WTC11 (cell line): ENCODE measurements at regions not wholly inside any gene's neighbourhood (a gene's known extent, or its start where the extent isn't known, plus 50 kb on each side); places are given as distances from the start of the nearest gene placed in this dataset.

Source experiments
- ATAC-seq: fragments of 200-7000 bp; cut with Tn5 transposase; 2 replicates; pipeline ENCODE4 v1.10.0; 2021; ENCODE audit warnings: mild to moderate bottlenecking, moderate library complexity
- CTCF ChIA-PET: fragments of 300-600 bp; sonication (Branson Sonifier 250); formaldehyde crosslinking; loops from one replicate; lab custom pipeline; 2021; ENCODE audit warnings: antibody characterized with exemption; lab: Charles Lee
- POLR2A ChIA-PET: fragments of 350-600 bp; sonication (Branson Sonifier 250); formaldehyde crosslinking; loops from one replicate; lab custom pipeline; 2021; ENCODE audit warnings: antibody characterized with exemption; lab: Charles Lee
- DNase-seq: peaks from one replicate; pipeline ENCODE4 v3.0.0; 2021; ENCODE audit warnings: low spot score
- H3K27ac Mint-ChIP-seq: 2 replicates; pipeline ENCODE4 v1.8.0; 2021; ENCODE audit warnings: mixed read lengths
- H3K27me3 Mint-ChIP-seq: 2 replicates; pipeline ENCODE4 v1.8.0; 2021; ENCODE audit warnings: low read depth, mild to moderate bottlenecking, moderate library complexity, mixed read lengths
- H3K36me3 Mint-ChIP-seq: 2 replicates; pipeline ENCODE4 v1.8.0; 2021; ENCODE audit warnings: mixed read lengths
- H3K4me1 Mint-ChIP-seq: 2 replicates; pipeline ENCODE4 v1.8.0; 2022; ENCODE audit warnings: mixed read lengths
- H3K4me3 Mint-ChIP-seq: 2 replicates; pipeline ENCODE4 v1.8.0; 2021; ENCODE audit warnings: mild to moderate bottlenecking, moderate library complexity, mixed read lengths
- H3K9me3 Mint-ChIP-seq: 2 replicates; pipeline ENCODE4 v1.8.0; 2021; ENCODE audit warnings: mixed read lengths
- ATF1 ChIP-seq: sonication (generic); formaldehyde crosslinking; IDR thresholded peaks from 2 replicates; pipeline ENCODE4 v1.8.1; 2023; ENCODE audit warnings: mild to moderate bottlenecking, moderate library complexity, missing genetic modification reagents
- CREM ChIP-seq: sonication (generic); formaldehyde crosslinking; IDR thresholded peaks from 2 replicates; pipeline ENCODE4 v1.8.1; 2022; ENCODE audit warnings: mild to moderate bottlenecking, missing genetic modification reagents, moderate library complexity
- FOXJ3 ChIP-seq: sonication (generic); formaldehyde crosslinking; IDR thresholded peaks from 2 replicates; pipeline ENCODE4 v1.9.0; 2021; ENCODE audit warnings: missing genetic modification reagents, mild to moderate bottlenecking, borderline replicate concordance
- FOXK1 ChIP-seq: sonication (generic); formaldehyde crosslinking; IDR thresholded peaks from 2 replicates; pipeline ENCODE4 v1.8.0; 2022; ENCODE audit warnings: mild to moderate bottlenecking, moderate library complexity, missing genetic modification reagents
- HMGA2 ChIP-seq: fragments of 250-450 bp; sonication (Bioruptor Pico); IDR thresholded peaks from 2 replicates; pipeline ENCODE4 v1.4.0; 2021; ENCODE audit warnings: mild to moderate bottlenecking, moderate library complexity
- IRF2 ChIP-seq: sonication (generic); formaldehyde crosslinking; IDR thresholded peaks from 2 replicates; pipeline ENCODE4 v1.8.0; 2022; ENCODE audit warnings: low read depth, missing genetic modification reagents, borderline replicate concordance
- JAZF1 ChIP-seq: fragments of 250-450 bp; sonication (Bioruptor Pico); IDR thresholded peaks from 2 replicates; pipeline ENCODE4 v1.9.0; 2021; ENCODE audit warnings: moderate library complexity, mild to moderate bottlenecking, inconsistent platforms
- NFYB ChIP-seq: sonication (generic); formaldehyde crosslinking; conservative IDR thresholded peaks from 2 replicates; pipeline ENCODE4 v1.8.0; 2022; ENCODE audit warnings: low read depth, missing genetic modification reagents
- NR1H2 ChIP-seq: sonication (generic); formaldehyde crosslinking; IDR thresholded peaks from 2 replicates; pipeline ENCODE4 v1.9.0; 2021; ENCODE audit warnings: mild to moderate bottlenecking, moderate library complexity, missing genetic modification reagents
- PRRX2 ChIP-seq: fragments of 250-450 bp; sonication (Bioruptor Pico); IDR thresholded peaks from 2 replicates; pipeline ENCODE4 v1.8.0; 2021; ENCODE audit warnings: mild to moderate bottlenecking
- RELA ChIP-seq: sonication (generic); formaldehyde crosslinking; IDR thresholded peaks from 2 replicates; pipeline ENCODE4 v1.8.1; 2022; ENCODE audit warnings: missing genetic modification reagents, mild to moderate bottlenecking, borderline replicate concordance
- SMAD4 ChIP-seq: sonication (generic); formaldehyde crosslinking; IDR thresholded peaks from 2 replicates; pipeline ENCODE4 v1.8.0; 2022; ENCODE audit warnings: mild to moderate bottlenecking, missing genetic modification reagents
- TEAD1 ChIP-seq: sonication (generic); formaldehyde crosslinking; IDR thresholded peaks from 2 replicates; pipeline ENCODE4 v1.8.0; 2022; ENCODE audit warnings: mild to moderate bottlenecking, missing genetic modification reagents
- ZNF219 ChIP-seq: sonication (generic); formaldehyde crosslinking; IDR thresholded peaks from 2 replicates; pipeline ENCODE4 v1.8.0; 2023; ENCODE audit warnings: missing genetic modification reagents, mild to moderate bottlenecking, borderline replicate concordance
- ZNF512 ChIP-seq: sonication (generic); formaldehyde crosslinking; IDR thresholded peaks from 2 replicates; pipeline ENCODE4 v1.8.1; 2022; ENCODE audit warnings: missing genetic modification reagents, borderline replicate concordance
- TF ChIP-seq, protein P1 (sequence below): fragments of 250-450 bp; sonication (Bioruptor Pico); IDR thresholded peaks from 2 replicates; pipeline ENCODE4 v1.9.0; 2021; ENCODE audit warnings: mild to moderate bottlenecking, borderline replicate concordance
- TF ChIP-seq, protein P2 (sequence below): sonication (generic); formaldehyde crosslinking; IDR thresholded peaks from 2 replicates; pipeline ENCODE4 v1.8.1; 2023; ENCODE audit warnings: mild to moderate bottlenecking, moderate library complexity, missing genetic modification reagents
- TF ChIP-seq, protein P3 (sequence below): sonication (generic); formaldehyde crosslinking; IDR thresholded peaks from 2 replicates; pipeline ENCODE4 v1.8.0; 2022; ENCODE audit warnings: missing genetic modification reagents
- TF ChIP-seq, protein P4 (sequence below): sonication (generic); formaldehyde crosslinking; conservative IDR thresholded peaks from 2 replicates; pipeline ENCODE4 v1.8.1; 2023; ENCODE audit warnings: mild to moderate bottlenecking, low read depth, missing genetic modification reagents, moderate library complexity

DNA sequence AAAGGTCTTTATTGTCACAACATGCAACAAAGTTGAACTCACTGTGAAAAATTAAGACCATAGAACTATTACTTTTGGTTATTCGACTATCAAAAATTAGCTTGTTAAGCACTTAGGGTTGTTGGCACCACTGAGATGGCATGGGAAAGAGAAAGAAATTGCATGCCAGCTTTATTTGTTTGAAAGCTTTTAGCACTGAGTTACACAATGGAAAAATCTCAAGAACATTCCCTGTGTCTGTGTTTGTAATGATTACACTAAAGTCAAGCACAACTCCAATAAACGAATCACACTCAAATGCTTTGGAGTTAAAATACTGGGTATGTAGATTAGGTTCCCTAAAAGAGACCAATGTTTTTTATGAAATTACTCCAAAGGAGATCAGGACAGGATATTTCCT is 158.6 kb upstream of the COL8A1 start (continued):
- TF ChIP-seq, protein P1, sequence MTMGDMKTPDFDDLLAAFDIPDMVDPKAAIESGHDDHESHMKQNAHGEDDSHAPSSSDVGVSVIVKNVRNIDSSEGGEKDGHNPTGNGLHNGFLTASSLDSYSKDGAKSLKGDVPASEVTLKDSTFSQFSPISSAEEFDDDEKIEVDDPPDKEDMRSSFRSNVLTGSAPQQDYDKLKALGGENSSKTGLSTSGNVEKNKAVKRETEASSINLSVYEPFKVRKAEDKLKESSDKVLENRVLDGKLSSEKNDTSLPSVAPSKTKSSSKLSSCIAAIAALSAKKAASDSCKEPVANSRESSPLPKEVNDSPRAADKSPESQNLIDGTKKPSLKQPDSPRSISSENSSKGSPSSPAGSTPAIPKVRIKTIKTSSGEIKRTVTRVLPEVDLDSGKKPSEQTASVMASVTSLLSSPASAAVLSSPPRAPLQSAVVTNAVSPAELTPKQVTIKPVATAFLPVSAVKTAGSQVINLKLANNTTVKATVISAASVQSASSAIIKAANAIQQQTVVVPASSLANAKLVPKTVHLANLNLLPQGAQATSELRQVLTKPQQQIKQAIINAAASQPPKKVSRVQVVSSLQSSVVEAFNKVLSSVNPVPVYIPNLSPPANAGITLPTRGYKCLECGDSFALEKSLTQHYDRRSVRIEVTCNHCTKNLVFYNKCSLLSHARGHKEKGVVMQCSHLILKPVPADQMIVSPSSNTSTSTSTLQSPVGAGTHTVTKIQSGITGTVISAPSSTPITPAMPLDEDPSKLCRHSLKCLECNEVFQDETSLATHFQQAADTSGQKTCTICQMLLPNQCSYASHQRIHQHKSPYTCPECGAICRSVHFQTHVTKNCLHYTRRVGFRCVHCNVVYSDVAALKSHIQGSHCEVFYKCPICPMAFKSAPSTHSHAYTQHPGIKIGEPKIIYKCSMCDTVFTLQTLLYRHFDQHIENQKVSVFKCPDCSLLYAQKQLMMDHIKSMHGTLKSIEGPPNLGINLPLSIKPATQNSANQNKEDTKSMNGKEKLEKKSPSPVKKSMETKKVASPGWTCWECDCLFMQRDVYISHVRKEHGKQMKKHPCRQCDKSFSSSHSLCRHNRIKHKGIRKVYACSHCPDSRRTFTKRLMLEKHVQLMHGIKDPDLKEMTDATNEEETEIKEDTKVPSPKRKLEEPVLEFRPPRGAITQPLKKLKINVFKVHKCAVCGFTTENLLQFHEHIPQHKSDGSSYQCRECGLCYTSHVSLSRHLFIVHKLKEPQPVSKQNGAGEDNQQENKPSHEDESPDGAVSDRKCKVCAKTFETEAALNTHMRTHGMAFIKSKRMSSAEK (CRISPR knock-in tag): no peak
- TF ChIP-seq SMAD4 (CRISPR knock-in tag) (no peak), JAZF1 (CRISPR knock-in tag) (no peak), FOXJ3 (no peak), ATF1 (CRISPR knock-in tag) (no peak), TEAD1 (CRISPR knock-in tag) (no peak), NR1H2 (no peak)

DNA sequence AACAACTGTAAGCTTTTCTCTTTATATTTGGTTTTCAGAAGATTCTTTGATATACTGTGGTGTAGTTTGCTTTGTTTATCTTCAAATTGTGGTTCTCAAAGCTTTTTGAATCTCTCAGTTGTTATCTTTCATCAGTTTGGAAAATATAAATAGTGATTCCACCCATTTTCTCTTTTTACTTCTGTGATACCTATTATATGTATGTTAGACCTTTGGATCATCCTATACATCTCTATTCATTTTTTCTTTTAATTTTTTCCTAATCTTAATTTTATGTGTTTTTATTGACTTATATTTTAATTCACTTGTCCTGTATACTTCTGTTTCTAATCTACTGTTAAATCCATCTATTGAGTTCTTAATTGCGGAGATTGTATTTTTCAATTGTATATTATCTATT is 160.7 kb upstream of the COL8A1 start:
- peaks cover 15% of the 10 kb centered on the region for H3K36me3 Mint-ChIP-seq

More for the DNA sequence above, 160.7 kb upstream of the COL8A1 start:
- ATAC-seq (no peak), DNase-seq (no peak)
- TF ChIP-seq FOXK1 (CRISPR knock-in tag): no peak
- TF ChIP-seq, protein P2, sequence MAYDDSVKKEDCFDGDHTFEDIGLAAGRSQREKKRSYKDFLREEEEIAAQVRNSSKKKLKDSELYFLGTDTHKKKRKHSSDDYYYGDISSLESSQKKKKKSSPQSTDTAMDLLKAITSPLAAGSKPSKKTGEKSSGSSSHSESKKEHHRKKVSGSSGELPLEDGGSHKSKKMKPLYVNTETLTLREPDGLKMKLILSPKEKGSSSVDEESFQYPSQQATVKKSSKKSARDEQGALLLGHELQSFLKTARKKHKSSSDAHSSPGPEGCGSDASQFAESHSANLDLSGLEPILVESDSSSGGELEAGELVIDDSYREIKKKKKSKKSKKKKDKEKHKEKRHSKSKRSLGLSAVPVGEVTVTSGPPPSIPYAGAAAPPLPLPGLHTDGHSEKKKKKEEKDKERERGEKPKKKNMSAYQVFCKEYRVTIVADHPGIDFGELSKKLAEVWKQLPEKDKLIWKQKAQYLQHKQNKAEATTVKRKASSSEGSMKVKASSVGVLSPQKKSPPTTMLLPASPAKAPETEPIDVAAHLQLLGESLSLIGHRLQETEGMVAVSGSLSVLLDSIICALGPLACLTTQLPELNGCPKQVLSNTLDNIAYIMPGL (CRISPR knock-in tag): no peak
- TF ChIP-seq, protein P3, sequence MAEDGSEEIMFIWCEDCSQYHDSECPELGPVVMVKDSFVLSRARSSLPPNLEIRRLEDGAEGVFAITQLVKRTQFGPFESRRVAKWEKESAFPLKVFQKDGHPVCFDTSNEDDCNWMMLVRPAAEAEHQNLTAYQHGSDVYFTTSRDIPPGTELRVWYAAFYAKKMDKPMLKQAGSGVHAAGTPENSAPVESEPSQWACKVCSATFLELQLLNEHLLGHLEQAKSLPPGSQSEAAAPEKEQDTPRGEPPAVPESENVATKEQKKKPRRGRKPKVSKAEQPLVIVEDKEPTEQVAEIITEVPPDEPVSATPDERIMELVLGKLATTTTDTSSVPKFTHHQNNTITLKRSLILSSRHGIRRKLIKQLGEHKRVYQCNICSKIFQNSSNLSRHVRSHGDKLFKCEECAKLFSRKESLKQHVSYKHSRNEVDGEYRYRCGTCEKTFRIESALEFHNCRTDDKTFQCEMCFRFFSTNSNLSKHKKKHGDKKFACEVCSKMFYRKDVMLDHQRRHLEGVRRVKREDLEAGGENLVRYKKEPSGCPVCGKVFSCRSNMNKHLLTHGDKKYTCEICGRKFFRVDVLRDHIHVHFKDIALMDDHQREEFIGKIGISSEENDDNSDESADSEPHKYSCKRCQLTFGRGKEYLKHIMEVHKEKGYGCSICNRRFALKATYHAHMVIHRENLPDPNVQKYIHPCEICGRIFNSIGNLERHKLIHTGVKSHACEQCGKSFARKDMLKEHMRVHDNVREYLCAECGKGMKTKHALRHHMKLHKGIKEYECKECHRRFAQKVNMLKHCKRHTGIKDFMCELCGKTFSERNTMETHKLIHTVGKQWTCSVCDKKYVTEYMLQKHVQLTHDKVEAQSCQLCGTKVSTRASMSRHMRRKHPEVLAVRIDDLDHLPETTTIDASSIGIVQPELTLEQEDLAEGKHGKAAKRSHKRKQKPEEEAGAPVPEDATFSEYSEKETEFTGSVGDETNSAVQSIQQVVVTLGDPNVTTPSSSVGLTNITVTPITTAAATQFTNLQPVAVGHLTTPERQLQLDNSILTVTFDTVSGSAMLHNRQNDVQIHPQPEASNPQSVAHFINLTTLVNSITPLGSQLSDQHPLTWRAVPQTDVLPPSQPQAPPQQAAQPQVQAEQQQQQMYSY (CRISPR knock-in tag): no peak
- TF ChIP-seq RELA: no peak
- no peak for TF ChIP-seq ZNF219 (CRISPR knock-in tag)
- TF ChIP-seq HMGA2 (CRISPR knock-in tag): no peak
- no peak for TF ChIP-seq PRRX2 (CRISPR knock-in tag)
- no peak for TF ChIP-seq NFYB (CRISPR knock-in tag)
- no peak for TF ChIP-seq ZNF512 (CRISPR knock-in tag)
- TF ChIP-seq, protein P4, sequence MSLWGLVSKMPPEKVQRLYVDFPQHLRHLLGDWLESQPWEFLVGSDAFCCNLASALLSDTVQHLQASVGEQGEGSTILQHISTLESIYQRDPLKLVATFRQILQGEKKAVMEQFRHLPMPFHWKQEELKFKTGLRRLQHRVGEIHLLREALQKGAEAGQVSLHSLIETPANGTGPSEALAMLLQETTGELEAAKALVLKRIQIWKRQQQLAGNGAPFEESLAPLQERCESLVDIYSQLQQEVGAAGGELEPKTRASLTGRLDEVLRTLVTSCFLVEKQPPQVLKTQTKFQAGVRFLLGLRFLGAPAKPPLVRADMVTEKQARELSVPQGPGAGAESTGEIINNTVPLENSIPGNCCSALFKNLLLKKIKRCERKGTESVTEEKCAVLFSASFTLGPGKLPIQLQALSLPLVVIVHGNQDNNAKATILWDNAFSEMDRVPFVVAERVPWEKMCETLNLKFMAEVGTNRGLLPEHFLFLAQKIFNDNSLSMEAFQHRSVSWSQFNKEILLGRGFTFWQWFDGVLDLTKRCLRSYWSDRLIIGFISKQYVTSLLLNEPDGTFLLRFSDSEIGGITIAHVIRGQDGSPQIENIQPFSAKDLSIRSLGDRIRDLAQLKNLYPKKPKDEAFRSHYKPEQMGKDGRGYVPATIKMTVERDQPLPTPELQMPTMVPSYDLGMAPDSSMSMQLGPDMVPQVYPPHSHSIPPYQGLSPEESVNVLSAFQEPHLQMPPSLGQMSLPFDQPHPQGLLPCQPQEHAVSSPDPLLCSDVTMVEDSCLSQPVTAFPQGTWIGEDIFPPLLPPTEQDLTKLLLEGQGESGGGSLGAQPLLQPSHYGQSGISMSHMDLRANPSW (CRISPR knock-in tag): no peak
- no peak for TF ChIP-seq IRF2 (CRISPR knock-in tag)
- TF ChIP-seq CREM: no peak
- no peak overlapping the region for H3K27ac Mint-ChIP-seq
- peaks cover 7% of the 10 kb centered on the region for H3K4me1 Mint-ChIP-seq
- CTCF ChIA-PET: interaction anchor here (1.2 kb wide), 1 partner anchor 22 kb away, joined by 3 read pairs; no protein-coding TSS in a partner anchor
- POLR2A ChIA-PET: no interaction called here
- peaks cover 24% of the 10 kb centered on the region for H3K9me3 Mint-ChIP-seq
- H3K27me3 Mint-ChIP-seq: no peaks in the 10 kb centered on the region
- no peak overlapping the region for H3K4me3 Mint-ChIP-seq
